GM12872 (cell line): ENCODE measurements at regions not wholly inside any gene's neighbourhood (a gene's known extent, or its start where the extent isn't known, plus 50 kb on each side); places are given as distances from the start of the nearest gene placed in this dataset.
A peak's percentile ranks its signal among the peaks of the same experiment; 100 is the strongest.

Experiments
- CTCF ChIP-seq: IDR thresholded peaks from 3 replicates; pipeline ENCODE4 v1.5.1; 2011; ENCODE audit warnings: low read depth, mild to moderate bottlenecking, low read length, moderate library complexity; ENCODE audit not compliant: insufficient read depth

GRCh38 chr4:147407261-147408045 is 73.4 kb upstream of the EDNRA start:
- peak; percentile 65 for TF ChIP-seq CTCF

- no peak for TF ChIP-seq CTCF
These were observed 72.7 kb upstream of the EDNRA start for GRCh38 chr4:147408189-147408588.

- TF ChIP-seq CTCF, result no peak
These were observed 71.5 kb upstream of the EDNRA start for GRCh38 chr4:147409350-147409749.

- TF ChIP-seq CTCF, result no peak
These were observed 62.7 kb upstream of the EDNRA start for GRCh38 chr4:147418226-147418625.

GRCh38 chr4:147421456-147421855 is 59.4 kb upstream of the EDNRA start:
- no peak for TF ChIP-seq CTCF

GRCh38 chr4:147423229-147423628 is 57.7 kb upstream of the EDNRA start:
- no peak for TF ChIP-seq CTCF

GRCh38 chr4:147425019-147425418 is 55.9 kb upstream of the EDNRA start:
- TF ChIP-seq CTCF, result no peak
